AG04449 (cell line): ENCODE measurements at regions not wholly inside any gene's neighbourhood (a gene's known extent, or its start where the extent isn't known, plus 50 kb on each side); places are given as distances from the start of the nearest gene placed in this dataset.

Experiments
- CTCF ChIA-PET: fragments of 350-600 bp; formaldehyde crosslinking; extraction: SDS; loops from one replicate; lab custom pipeline; 2021; ENCODE audit warnings: antibody characterized with exemption; lab: Yijun Ruan, JAX
- POLR2A ChIA-PET: fragments of 400-600, 350-600 bp; formaldehyde crosslinking; extraction: SDS; loops from one replicate; lab custom pipeline; 2020; ENCODE audit warnings: antibody characterized with exemption, inconsistent platforms; lab: Yijun Ruan, JAX
- DNase-seq: peaks from one replicate; pipeline ENCODE4 v3.0.0-alpha.2; 2010; ENCODE audit warnings: low read depth, low spot score
- H3K4me3 ChIP-seq: 2 replicates; pipeline ENCODE4 v1.5.1; 2011; ENCODE audit warnings: low read depth, mild to moderate bottlenecking, control low read depth, low read length
- TF ChIP-seq, protein P1 (sequence below): IDR thresholded peaks from one replicate; pipeline ENCODE4 v1.5.1; 2011; ENCODE audit warnings: mild to moderate bottlenecking, moderate library complexity, low read length, control low read depth, inconsistent platforms; ENCODE audit not compliant: insufficient read depth; ENCODE audit errors: missing control alignments

GRCh38 chr15:26165546-26165945 lies 302.4 kb upstream of the ATP10A start:
- ChIA-PET POLR2A (no interaction called here), CTCF (no interaction called here)
- DNase-seq, result no peak
- no peak overlapping the region for H3K4me3 ChIP-seq
- TF ChIP-seq, protein P1, sequence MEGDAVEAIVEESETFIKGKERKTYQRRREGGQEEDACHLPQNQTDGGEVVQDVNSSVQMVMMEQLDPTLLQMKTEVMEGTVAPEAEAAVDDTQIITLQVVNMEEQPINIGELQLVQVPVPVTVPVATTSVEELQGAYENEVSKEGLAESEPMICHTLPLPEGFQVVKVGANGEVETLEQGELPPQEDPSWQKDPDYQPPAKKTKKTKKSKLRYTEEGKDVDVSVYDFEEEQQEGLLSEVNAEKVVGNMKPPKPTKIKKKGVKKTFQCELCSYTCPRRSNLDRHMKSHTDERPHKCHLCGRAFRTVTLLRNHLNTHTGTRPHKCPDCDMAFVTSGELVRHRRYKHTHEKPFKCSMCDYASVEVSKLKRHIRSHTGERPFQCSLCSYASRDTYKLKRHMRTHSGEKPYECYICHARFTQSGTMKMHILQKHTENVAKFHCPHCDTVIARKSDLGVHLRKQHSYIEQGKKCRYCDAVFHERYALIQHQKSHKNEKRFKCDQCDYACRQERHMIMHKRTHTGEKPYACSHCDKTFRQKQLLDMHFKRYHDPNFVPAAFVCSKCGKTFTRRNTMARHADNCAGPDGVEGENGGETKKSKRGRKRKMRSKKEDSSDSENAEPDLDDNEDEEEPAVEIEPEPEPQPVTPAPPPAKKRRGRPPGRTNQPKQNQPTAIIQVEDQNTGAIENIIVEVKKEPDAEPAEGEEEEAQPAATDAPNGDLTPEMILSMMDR, result no peak

- H3K4me3 ChIP-seq, result no peak overlapping the region
- ChIA-PET POLR2A (no interaction called here), CTCF (no interaction called here)
- TF ChIP-seq, protein P1, result no peak
- DNase-seq, result no peak
Observed at GRCh38 chr15:26160343-26160742, 297.2 kb upstream of the ATP10A start.

DNA sequence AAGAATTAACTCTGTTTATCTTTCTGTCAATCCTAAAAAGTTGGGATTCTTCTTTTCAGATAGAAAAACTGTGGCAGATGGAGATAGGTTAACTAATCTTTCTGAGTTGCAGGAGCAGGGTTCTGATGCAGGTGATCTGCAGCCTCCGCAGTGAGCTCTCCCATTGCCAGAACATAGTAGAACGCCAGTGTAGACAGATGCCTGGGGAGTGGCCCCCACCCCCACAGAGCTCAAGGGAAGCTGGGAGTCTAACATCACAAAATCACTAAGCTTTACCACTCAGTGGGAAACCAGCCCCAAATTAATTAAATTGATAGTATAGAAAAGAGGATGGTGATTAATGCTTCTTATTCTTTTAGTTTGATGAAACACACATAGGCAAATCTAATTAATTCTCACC lies 295.0 kb upstream of the ATP10A start:
- H3K4me3 ChIP-seq, result no peak overlapping the region
- DNase-seq, result no peak
- CTCF ChIA-PET, result no interaction called here
- POLR2A ChIA-PET, result no interaction called here
- TF ChIP-seq, protein P1, result no peak

- ChIA-PET POLR2A (no interaction called here), CTCF (no interaction called here)
- TF ChIP-seq, protein P1, result no peak
- DNase-seq, result no peak
- no peak overlapping the region for H3K4me3 ChIP-seq
Observed at GRCh38 chr15:26157081-26157480, 294.0 kb upstream of the ATP10A start.

DNA sequence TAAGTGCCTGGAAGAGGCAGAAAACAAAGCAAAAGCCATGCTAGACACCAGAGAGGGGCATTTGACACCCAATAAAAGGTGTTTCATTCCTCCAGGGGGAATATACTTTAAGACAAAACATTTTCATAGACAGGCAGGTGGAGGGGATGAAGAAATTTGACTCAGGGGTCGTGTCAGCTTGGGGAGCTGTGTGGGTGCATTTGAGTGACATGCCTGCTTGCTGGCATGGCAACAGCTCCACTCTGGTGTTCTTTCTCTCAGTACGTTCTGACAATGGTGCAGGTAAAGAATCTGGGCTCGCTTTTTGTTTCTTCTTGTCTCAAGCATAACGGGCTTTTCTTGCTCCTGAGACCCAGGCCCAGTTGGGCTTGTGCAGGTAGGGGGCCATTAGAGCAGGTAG lies 292.9 kb upstream of the ATP10A start:
- ChIA-PET POLR2A (no interaction called here), CTCF (no interaction called here)
- DNase-seq, result no peak
- no peak overlapping the region for H3K4me3 ChIP-seq
- TF ChIP-seq, protein P1, result no peak

DNA sequence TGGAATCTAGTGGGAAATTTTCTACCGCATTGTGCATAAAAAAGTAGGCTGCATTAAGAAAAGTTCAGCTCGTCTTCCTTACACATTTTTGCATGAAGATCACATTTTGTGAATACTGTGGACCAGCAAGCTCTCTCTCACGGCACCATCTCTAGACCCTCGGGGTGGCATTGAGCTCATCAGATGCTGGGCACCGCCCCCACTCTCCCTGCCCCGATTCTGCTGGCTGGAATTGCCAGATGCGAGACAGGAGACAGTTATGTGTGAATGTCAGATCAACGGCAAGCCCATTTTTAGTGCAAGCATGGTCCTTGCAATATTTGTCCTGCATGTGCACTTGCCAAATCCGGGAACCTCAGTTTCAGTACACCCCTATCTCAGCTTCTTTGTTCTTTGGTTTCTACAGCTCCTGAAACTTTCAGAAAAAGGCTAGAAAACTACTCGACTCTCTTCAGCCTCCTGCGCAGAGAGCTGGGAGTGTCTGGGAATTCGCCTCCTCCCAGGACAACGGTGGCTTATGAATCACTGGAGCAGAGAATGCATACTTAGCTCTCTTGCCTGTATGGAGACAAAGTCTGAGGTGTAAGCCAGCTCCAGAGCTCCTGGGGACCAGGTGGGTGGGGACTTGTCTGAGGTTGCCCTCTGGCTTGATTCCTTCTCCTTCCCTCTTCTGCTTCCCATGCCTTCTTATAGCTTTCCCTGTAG lies 285.2 kb upstream of the ATP10A start:
- POLR2A ChIA-PET, result no interaction called here
- H3K4me3 ChIP-seq, result no peak overlapping the region
- TF ChIP-seq, protein P1, result no peak
- CTCF ChIA-PET, result no interaction called here
- DNase-seq, result no peak
